HG03558 (cell line): ENCODE measurements at regions not wholly inside any gene's neighbourhood (a gene's known extent, or its start where the extent isn't known, plus 50 kb on each side); places are given as distances from the start of the nearest gene placed in this dataset.

Experiments
- ATAC-seq: cut with Tn5 transposase; IDR thresholded peaks from one replicate; pipeline ENCODE4 v1.9.1; 2021; ENCODE audit warnings: moderate number of reproducible peaks; ENCODE audit not compliant: unreplicated experiment; ENCODE audit errors: extremely low read depth

GRCh38 chr5:145160679-145161078 is 674.5 kb downstream of the PRELID2 start:
- no peak for ATAC-seq

GRCh38 chr5:145158730-145159129 is 676.4 kb downstream of the PRELID2 start:
- no peak for ATAC-seq

GRCh38 chr5:145157841-145158240 is 677.3 kb downstream of the PRELID2 start:
- no peak for ATAC-seq

GRCh38 chr5:145141534-145141933 is 693.6 kb downstream of the PRELID2 start:
- ATAC-seq = no peak

GRCh38 chr5:145130996-145131395 is 704.1 kb downstream of the PRELID2 start:
- no peak for ATAC-seq

- no peak for ATAC-seq
These were observed 705.3 kb downstream of the PRELID2 start for GRCh38 chr5:145129797-145130196.

GRCh38 chr5:145124806-145125205 is 710.3 kb downstream of the PRELID2 start:
- ATAC-seq = no peak

- no peak for ATAC-seq
These were observed 716.5 kb downstream of the PRELID2 start for GRCh38 chr5:145118611-145119010.

- ATAC-seq = no peak
These were observed 717.0 kb downstream of the PRELID2 start for GRCh38 chr5:145118127-145118526.

- ATAC-seq = no peak
These were observed 717.9 kb downstream of the PRELID2 start for GRCh38 chr5:145117285-145117684.

- no peak for ATAC-seq
These were observed 723.7 kb downstream of the PRELID2 start for GRCh38 chr5:145111420-145111819.

GRCh38 chr5:145110834-145111233 is 724.3 kb downstream of the PRELID2 start:
- no peak for ATAC-seq

- ATAC-seq = no peak
These were observed 725.0 kb downstream of the PRELID2 start for GRCh38 chr5:145110181-145110580.

GRCh38 chr5:145105384-145105783 is 729.8 kb downstream of the PRELID2 start:
- ATAC-seq = no peak

GRCh38 chr5:145104106-145104505 is 731.0 kb downstream of the PRELID2 start:
- no peak for ATAC-seq

GRCh38 chr5:145101246-145101645 is 733.9 kb downstream of the PRELID2 start:
- ATAC-seq = no peak

GRCh38 chr5:145090115-145090514 is 745.0 kb downstream of the PRELID2 start:
- no peak for ATAC-seq

- no peak for ATAC-seq
These were observed 750.3 kb downstream of the PRELID2 start for GRCh38 chr5:145084834-145085233.

- ATAC-seq = no peak
These were observed 758.1 kb downstream of the PRELID2 start for GRCh38 chr5:145077028-145077427.

GRCh38 chr5:145076040-145076439 is 759.1 kb downstream of the PRELID2 start:
- ATAC-seq = no peak

GRCh38 chr5:145072889-145073288 is 762.3 kb downstream of the PRELID2 start:
- ATAC-seq = no peak

- ATAC-seq = no peak
These were observed 766.4 kb downstream of the PRELID2 start for GRCh38 chr5:145068721-145069120.
